ENCODE measurements at regions not wholly inside any gene's neighbourhood (a gene's known extent, or its start where the extent isn't known, plus 50 kb on each side); places are given as distances from the start of the nearest gene placed in this dataset.
"Not testable (repeated sequence)": the region's sequence is repeated elsewhere in the genome, so short reads cannot be mapped to it uniquely, and the experiment has no call there.

DNA sequence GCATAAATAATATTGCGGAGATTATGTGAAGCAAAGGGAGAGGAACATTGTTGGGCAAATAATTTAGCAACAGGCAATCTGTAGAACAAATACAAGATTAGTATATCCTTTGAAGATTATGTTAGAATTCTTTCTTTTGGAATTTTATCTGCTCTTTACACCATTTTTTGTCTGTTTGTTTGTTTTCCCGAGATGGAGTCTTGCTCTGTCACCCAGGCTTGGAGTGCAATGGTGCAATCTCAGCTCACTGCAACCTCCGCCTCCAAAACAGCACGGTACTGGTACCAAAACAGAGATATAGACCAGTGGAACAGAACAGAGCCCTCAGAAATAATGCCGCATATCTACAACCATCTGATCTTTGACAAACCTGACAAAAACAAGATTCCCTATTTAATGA is 250.3 kb downstream of the FSIP2 start:
- TF ChIP-seq, protein P1, sequence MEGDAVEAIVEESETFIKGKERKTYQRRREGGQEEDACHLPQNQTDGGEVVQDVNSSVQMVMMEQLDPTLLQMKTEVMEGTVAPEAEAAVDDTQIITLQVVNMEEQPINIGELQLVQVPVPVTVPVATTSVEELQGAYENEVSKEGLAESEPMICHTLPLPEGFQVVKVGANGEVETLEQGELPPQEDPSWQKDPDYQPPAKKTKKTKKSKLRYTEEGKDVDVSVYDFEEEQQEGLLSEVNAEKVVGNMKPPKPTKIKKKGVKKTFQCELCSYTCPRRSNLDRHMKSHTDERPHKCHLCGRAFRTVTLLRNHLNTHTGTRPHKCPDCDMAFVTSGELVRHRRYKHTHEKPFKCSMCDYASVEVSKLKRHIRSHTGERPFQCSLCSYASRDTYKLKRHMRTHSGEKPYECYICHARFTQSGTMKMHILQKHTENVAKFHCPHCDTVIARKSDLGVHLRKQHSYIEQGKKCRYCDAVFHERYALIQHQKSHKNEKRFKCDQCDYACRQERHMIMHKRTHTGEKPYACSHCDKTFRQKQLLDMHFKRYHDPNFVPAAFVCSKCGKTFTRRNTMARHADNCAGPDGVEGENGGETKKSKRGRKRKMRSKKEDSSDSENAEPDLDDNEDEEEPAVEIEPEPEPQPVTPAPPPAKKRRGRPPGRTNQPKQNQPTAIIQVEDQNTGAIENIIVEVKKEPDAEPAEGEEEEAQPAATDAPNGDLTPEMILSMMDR (IDR thresholded peaks at IDR 0.05), result not testable (repeated sequence)
- TF ChIP-seq POLR2A (IDR thresholded peaks at IDR 0.05), result not testable (repeated sequence)
